ENCODE measurements at regions not wholly inside any gene's neighbourhood (a gene's known extent, or its start where the extent isn't known, plus 50 kb on each side); places are given as distances from the start of the nearest gene placed in this dataset.

DNA sequence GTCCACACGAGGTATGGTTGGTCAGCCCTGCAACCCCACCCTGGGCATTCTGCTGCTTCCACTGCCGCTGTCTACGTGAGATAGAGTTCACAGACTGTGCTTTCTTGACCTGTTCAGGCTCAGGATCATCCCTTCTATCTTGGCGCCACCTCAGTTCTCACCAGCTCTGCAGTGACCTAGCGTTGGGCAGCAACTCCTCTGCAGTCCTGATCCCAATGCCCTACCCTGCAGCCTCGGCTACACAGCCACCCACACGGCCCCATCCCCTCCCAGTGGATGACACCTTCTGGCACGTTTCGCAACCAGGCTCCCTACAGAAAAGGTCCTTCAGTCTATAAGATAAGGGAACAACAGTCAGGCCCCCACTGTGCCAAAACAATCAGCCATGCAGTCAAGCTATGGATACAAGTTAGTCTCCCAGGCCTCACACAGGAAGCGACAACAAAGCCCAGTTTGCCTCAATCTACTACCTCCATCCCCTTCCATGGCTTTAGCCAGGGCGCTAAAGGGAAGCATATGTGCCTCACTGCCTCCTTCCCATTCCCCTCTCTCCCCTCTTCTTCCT, 317.9 kb upstream of the PKDCC start:
- no peak for TF ChIP-seq FOXP2 (optimal IDR thresholded peaks at IDR 0.05; ENCODE audit: borderline replicate concordance, extremely low read depth, extremely low read length, insufficient read depth)
- TF ChIP-seq POLR2AphosphoS5 (IDR thresholded peaks at IDR 0.05; ENCODE audit: low read depth, low read length) = no peak
- TF ChIP-seq TAF1 (IDR thresholded peaks at IDR 0.05; ENCODE audit: borderline replicate concordance, insufficient read depth, low read length) = no peak
- TF ChIP-seq, protein P1, sequence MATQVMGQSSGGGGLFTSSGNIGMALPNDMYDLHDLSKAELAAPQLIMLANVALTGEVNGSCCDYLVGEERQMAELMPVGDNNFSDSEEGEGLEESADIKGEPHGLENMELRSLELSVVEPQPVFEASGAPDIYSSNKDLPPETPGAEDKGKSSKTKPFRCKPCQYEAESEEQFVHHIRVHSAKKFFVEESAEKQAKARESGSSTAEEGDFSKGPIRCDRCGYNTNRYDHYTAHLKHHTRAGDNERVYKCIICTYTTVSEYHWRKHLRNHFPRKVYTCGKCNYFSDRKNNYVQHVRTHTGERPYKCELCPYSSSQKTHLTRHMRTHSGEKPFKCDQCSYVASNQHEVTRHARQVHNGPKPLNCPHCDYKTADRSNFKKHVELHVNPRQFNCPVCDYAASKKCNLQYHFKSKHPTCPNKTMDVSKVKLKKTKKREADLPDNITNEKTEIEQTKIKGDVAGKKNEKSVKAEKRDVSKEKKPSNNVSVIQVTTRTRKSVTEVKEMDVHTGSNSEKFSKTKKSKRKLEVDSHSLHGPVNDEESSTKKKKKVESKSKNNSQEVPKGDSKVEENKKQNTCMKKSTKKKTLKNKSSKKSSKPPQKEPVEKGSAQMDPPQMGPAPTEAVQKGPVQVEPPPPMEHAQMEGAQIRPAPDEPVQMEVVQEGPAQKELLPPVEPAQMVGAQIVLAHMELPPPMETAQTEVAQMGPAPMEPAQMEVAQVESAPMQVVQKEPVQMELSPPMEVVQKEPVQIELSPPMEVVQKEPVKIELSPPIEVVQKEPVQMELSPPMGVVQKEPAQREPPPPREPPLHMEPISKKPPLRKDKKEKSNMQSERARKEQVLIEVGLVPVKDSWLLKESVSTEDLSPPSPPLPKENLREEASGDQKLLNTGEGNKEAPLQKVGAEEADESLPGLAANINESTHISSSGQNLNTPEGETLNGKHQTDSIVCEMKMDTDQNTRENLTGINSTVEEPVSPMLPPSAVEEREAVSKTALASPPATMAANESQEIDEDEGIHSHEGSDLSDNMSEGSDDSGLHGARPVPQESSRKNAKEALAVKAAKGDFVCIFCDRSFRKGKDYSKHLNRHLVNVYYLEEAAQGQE (IDR thresholded peaks at IDR 0.05; ENCODE audit: insufficient read depth in 1 of 2, low read depth in 2 of 2, low read length in 2 of 2) = no peak
- no peak for TF ChIP-seq SIN3A (IDR thresholded peaks at IDR 0.05; ENCODE audit: borderline replicate concordance, insufficient read depth, low read length)

DNA sequence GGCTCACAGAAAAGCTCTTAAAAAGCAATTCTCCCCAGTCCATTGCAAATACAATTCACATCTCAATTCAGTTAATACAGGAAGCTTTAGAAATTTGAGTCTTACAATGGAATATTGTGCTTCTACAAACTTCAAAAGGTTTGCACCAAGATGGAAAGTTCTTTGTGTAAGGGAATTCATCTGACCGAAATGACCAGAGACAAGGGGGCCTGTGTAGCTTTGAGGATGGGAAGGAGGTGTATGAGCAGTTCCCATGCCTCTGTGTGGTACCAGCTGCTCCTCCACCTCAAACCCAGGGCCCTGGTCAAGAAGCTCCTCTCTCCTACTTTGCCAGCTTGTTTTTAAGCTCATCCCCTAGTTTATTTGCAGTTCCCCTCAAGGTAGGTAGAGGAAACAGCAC, 312.8 kb upstream of the PKDCC start:
- TF ChIP-seq POLR2AphosphoS5 (IDR thresholded peaks at IDR 0.05; ENCODE audit: low read depth, low read length) = no peak
- no peak for TF ChIP-seq TAF1 (IDR thresholded peaks at IDR 0.05; ENCODE audit: borderline replicate concordance, insufficient read depth, low read length)
- TF ChIP-seq FOXP2 (optimal IDR thresholded peaks at IDR 0.05; ENCODE audit: borderline replicate concordance, extremely low read depth, extremely low read length, insufficient read depth) = no peak
- TF ChIP-seq, protein P1 (IDR thresholded peaks at IDR 0.05; ENCODE audit: insufficient read depth in 1 of 2, low read depth in 2 of 2, low read length in 2 of 2) = no peak
- TF ChIP-seq SIN3A (IDR thresholded peaks at IDR 0.05; ENCODE audit: borderline replicate concordance, insufficient read depth, low read length) = no peak

DNA sequence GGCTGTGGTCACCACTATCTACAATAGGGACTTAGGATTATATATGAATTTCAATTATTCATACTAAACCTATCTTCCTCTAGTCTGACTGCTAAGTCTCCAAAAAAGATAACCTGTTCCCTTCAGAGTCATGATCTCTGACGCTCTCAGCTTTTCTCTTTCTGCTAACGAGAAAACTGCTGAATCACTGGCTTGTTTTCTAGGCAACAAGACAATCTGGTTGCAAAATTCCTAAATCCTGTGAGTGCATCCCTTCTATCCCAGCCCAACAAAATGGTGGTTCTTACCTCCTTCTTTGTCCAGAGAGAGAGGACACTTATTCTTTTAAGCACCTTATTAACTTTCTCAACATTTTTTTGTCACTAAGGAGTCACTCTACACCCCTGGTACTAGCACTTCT, 312.3 kb upstream of the PKDCC start:
- TF ChIP-seq FOXP2 (optimal IDR thresholded peaks at IDR 0.05; ENCODE audit: borderline replicate concordance, extremely low read depth, extremely low read length, insufficient read depth) = no peak
- no peak for TF ChIP-seq POLR2AphosphoS5 (IDR thresholded peaks at IDR 0.05; ENCODE audit: low read depth, low read length)
- TF ChIP-seq TAF1 (IDR thresholded peaks at IDR 0.05; ENCODE audit: borderline replicate concordance, insufficient read depth, low read length) = no peak
- TF ChIP-seq, protein P1 (IDR thresholded peaks at IDR 0.05; ENCODE audit: insufficient read depth in 1 of 2, low read depth in 2 of 2, low read length in 2 of 2) = no peak
- no peak for TF ChIP-seq SIN3A (IDR thresholded peaks at IDR 0.05; ENCODE audit: borderline replicate concordance, insufficient read depth, low read length)

DNA sequence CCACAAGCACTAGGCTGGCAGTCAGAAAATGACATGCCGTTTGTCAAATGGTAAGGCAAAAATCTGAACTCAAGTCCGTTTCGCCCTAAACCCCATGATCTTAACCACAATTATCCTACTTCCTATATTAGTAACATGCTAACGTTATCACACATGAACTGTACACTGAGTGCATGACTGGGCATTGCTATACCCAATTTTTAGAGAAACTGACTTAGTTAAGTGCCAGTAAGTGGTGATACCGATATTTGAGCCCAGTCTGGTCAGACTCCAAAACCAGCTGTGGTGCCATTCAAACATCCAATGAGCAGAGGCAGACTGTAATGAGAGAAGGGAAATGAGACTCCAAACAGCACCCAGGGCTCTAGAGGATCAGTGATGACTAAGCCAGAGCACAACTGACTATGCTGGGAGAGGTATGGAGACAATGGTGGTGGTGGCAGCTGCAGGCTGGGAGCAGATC, 311.7 kb upstream of the PKDCC start:
- TF ChIP-seq TAF1 (IDR thresholded peaks at IDR 0.05; ENCODE audit: borderline replicate concordance, insufficient read depth, low read length) (no peak), FOXP2 (optimal IDR thresholded peaks at IDR 0.05; ENCODE audit: borderline replicate concordance, extremely low read depth, extremely low read length, insufficient read depth) (no peak), SIN3A (IDR thresholded peaks at IDR 0.05; ENCODE audit: borderline replicate concordance, insufficient read depth, low read length) (no peak), POLR2AphosphoS5 (IDR thresholded peaks at IDR 0.05; ENCODE audit: low read depth, low read length) (no peak)
- TF ChIP-seq, protein P1 (IDR thresholded peaks at IDR 0.05; ENCODE audit: insufficient read depth in 1 of 2, low read depth in 2 of 2, low read length in 2 of 2) = no peak
